Mesenteric fat pad (tissue), 1 donor: ENCODE measurements at regions not wholly inside any gene's neighbourhood (a gene's known extent, or its start where the extent isn't known, plus 50 kb on each side); places are given as distances from the start of the nearest gene placed in this dataset.

Source experiments
- DNase-seq: peaks from one replicate; pipeline ENCODE4 v3.0.0-alpha.2; 2020; ENCODE audit warnings: low spot score
- donor health status: DM: yes; HTN: yes; CAD: no.

- no peak for DNase-seq
Observed at GRCh38 chr6:95240514-95240913, 336.8 kb upstream of the MANEA start.

- no peak for DNase-seq
Observed at GRCh38 chr6:95242560-95242959, 334.8 kb upstream of the MANEA start.

GRCh38 chr6:95243053-95243452 is 334.3 kb upstream of the MANEA start:
- DNase-seq, result no peak

- DNase-seq, result no peak
Observed at GRCh38 chr6:95244751-95245150, 332.6 kb upstream of the MANEA start.

GRCh38 chr6:95248499-95248898 is 328.8 kb upstream of the MANEA start:
- DNase-seq, result no peak

GRCh38 chr6:95249175-95249574 is 328.2 kb upstream of the MANEA start:
- DNase-seq, result no peak

- DNase-seq, result no peak
Observed at GRCh38 chr6:95249661-95250060, 327.7 kb upstream of the MANEA start.

GRCh38 chr6:95263840-95264239 is 313.5 kb upstream of the MANEA start:
- DNase-seq, result no peak

GRCh38 chr6:95266537-95267258 is 310.6 kb upstream of the MANEA start:
- no peak for DNase-seq

GRCh38 chr6:95274686-95275235 is 302.6 kb upstream of the MANEA start:
- DNase-seq, result no peak

GRCh38 chr6:95279616-95280015 is 297.7 kb upstream of the MANEA start:
- no peak for DNase-seq

- DNase-seq, result no peak
Observed at GRCh38 chr6:95280686-95281273, 296.6 kb upstream of the MANEA start.

GRCh38 chr6:95285881-95286280 is 291.5 kb upstream of the MANEA start:
- no peak for DNase-seq

GRCh38 chr6:95286874-95287273 is 290.5 kb upstream of the MANEA start:
- no peak for DNase-seq

GRCh38 chr6:95288251-95288650 is 289.1 kb upstream of the MANEA start:
- DNase-seq, result no peak

GRCh38 chr6:95292011-95292410 is 285.3 kb upstream of the MANEA start:
- no peak for DNase-seq

GRCh38 chr6:95293257-95293656 is 284.1 kb upstream of the MANEA start:
- DNase-seq, result no peak

GRCh38 chr6:95294043-95294442 is 283.3 kb upstream of the MANEA start:
- DNase-seq, result no peak

- DNase-seq, result no peak
Observed at GRCh38 chr6:95309545-95309944, 267.8 kb upstream of the MANEA start.

- DNase-seq, result no peak
Observed at GRCh38 chr6:95318137-95318536, 259.2 kb upstream of the MANEA start.

- no peak for DNase-seq
Observed at GRCh38 chr6:95321126-95321525, 256.2 kb upstream of the MANEA start.

- no peak for DNase-seq
Observed at GRCh38 chr6:95325916-95326315, 251.4 kb upstream of the MANEA start.

- DNase-seq, result no peak
Observed at GRCh38 chr6:95328231-95328630, 249.1 kb upstream of the MANEA start.
